ENCODE measurements at regions not wholly inside any gene's neighbourhood (a gene's known extent, or its start where the extent isn't known, plus 50 kb on each side); places are given as distances from the start of the nearest gene placed in this dataset.

DNA sequence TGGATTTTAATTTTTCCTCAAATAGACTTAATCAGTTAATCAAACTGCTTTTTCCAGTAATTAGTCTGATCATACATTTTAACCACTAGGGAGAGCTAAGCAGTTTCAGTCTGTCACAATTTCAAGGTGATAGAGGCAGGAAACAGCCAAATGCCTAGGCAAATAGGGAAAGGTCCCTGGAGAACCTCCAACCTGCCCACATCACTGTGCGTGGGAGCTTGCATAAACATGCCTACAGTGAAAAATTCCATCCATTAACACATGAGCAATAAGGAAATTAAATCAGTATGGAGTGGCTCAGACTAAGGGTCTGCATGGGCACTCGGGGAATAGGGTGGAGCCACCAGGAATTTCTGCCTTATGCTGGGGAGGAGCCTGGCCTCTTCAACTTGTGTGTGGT lies 74.6 kb downstream of the AASDHPPT start:
- Histone ChIP-seq H3K36me3 (no peaks in the 10 kb centered on the region), H3K4me3 (no peak overlapping the region), H3K27me3 (no peaks in the 10 kb centered on the region), H3K27ac (peak overlapping the region; percentile 5), H3K9me3 (no peaks in the 10 kb centered on the region), H3K4me1 (peaks cover 6% of the 10 kb centered on the region)
- DNase-seq (ENCODE audit: extremely low spot score in 2 of 2): no peak
- TF ChIP-seq POLR2A (IDR thresholded peaks at IDR 0.05) (no peak), POLR2AphosphoS5 (IDR thresholded peaks at IDR 0.05; ENCODE audit: insufficient read depth in 1 of 2, low read depth in 1 of 2) (no peak)
- TF ChIP-seq, protein P1, sequence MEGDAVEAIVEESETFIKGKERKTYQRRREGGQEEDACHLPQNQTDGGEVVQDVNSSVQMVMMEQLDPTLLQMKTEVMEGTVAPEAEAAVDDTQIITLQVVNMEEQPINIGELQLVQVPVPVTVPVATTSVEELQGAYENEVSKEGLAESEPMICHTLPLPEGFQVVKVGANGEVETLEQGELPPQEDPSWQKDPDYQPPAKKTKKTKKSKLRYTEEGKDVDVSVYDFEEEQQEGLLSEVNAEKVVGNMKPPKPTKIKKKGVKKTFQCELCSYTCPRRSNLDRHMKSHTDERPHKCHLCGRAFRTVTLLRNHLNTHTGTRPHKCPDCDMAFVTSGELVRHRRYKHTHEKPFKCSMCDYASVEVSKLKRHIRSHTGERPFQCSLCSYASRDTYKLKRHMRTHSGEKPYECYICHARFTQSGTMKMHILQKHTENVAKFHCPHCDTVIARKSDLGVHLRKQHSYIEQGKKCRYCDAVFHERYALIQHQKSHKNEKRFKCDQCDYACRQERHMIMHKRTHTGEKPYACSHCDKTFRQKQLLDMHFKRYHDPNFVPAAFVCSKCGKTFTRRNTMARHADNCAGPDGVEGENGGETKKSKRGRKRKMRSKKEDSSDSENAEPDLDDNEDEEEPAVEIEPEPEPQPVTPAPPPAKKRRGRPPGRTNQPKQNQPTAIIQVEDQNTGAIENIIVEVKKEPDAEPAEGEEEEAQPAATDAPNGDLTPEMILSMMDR (IDR thresholded peaks at IDR 0.05): no peak
- intact Hi-C loops (cut with DNase I): no loop called here

DNA sequence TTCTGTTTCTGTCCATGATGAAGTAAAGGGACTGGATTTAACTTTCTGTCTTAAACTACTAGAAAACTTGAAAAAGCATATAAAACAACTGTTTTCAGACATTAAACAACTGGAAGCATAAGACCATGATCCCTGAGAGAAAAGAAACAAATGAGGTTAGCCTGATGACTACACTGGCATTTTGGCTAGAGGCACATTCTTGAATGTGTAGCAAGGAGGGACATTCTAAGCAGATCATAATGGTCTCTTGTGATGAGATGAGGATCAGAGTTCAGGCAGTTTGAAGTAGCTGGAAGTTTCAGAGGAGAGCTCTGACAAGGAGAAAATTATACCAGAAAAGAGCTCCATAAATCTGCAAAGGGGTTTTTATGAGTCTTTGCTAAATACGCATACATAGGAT lies 75.4 kb downstream of the AASDHPPT start:
- H3K27me3 ChIP-seq: no peaks in the 10 kb centered on the region

DNA sequence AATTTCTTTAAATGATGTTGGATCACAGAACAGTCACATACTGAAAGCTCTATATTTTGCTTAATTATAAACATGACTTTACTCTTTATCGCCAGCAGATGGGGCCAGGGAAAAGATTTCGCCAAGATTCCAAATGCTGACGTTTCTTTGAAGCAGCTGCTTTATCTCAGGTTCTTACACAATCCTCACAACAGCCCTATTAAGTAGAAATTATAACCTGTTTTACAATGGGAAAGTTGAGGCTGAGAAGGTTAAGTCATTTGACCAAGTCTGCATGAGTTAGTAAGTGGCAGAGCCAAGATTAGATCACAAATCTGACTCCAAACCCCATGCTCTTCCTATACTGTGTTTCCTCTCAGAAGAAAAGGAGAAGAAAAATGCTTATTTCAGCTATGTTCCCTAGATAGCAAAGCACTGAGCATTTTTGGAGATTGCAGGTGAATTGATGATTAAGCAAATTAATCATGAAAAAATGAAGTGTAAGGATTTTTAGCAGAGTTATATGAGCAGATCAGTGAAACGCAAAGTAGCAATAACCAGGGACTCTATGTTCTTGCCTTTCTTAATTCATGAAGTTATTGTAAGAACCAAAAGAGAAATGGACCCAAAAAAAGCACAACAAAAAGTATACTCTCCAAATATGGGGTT lies 79.0 kb downstream of the AASDHPPT start:
- intact Hi-C loops (cut with DNase I): no loop called here

More for the DNA sequence above, 75.4 kb downstream of the AASDHPPT start:
- Histone ChIP-seq H3K36me3 (no peaks in the 10 kb centered on the region), H3K4me1 (peaks cover 9% of the 10 kb centered on the region), H3K9me3 (no peaks in the 10 kb centered on the region), H3K27ac (no peak overlapping the region), H3K4me3 (no peak overlapping the region)
- DNase-seq (ENCODE audit: extremely low spot score in 2 of 2): no peak
- TF ChIP-seq POLR2AphosphoS5 (IDR thresholded peaks at IDR 0.05; ENCODE audit: insufficient read depth in 1 of 2, low read depth in 1 of 2) (no peak), POLR2A (IDR thresholded peaks at IDR 0.05) (no peak)
- TF ChIP-seq, protein P1 (IDR thresholded peaks at IDR 0.05): no peak
- intact Hi-C loops (cut with DNase I): no loop called here

DNA sequence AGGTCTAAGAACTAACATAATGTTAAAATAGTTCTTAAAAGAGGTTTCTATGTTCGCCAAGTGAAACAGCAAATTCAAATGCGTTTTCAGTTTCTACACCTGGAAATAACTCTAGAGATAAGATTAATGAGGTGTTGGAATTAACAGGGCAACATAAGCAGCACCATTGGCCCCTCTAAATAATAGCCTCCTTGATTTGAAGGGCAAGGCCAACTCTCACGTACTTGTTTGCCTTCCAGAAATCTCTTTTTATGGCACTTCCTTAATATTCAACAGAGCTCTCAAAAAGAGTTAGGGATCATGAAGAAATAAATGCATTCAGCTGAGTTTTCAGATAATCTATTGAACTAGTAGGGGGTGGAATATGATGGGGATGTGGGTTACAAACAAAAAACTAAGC lies 80.9 kb downstream of the AASDHPPT start:
- Histone ChIP-seq H3K36me3 (no peaks in the 10 kb centered on the region), H3K4me1 (peaks cover 19% of the 10 kb centered on the region), H3K27me3 (no peaks in the 10 kb centered on the region), H3K4me3 (no peak overlapping the region), H3K9me3 (no peaks in the 10 kb centered on the region), H3K27ac (no peak overlapping the region)
- no peak for DNase-seq (ENCODE audit: extremely low spot score in 2 of 2)
- TF ChIP-seq, protein P1 (IDR thresholded peaks at IDR 0.05): no peak
- no peak for TF ChIP-seq POLR2AphosphoS5 (IDR thresholded peaks at IDR 0.05; ENCODE audit: insufficient read depth in 1 of 2, low read depth in 1 of 2)
- TF ChIP-seq POLR2A (IDR thresholded peaks at IDR 0.05): no peak
- intact Hi-C loops (cut with DNase I): no loop called here

More for the DNA sequence above, 79.0 kb downstream of the AASDHPPT start:
- no peaks in the 10 kb centered on the region for H3K9me3 ChIP-seq
- no peak overlapping the region for H3K27ac ChIP-seq
- peak; percentile 44 to 83 for TF ChIP-seq POLR2AphosphoS5 (IDR thresholded peaks at IDR 0.05; ENCODE audit: insufficient read depth in 1 of 2, low read depth in 1 of 2)
- TF ChIP-seq, protein P1 (IDR thresholded peaks at IDR 0.05): peak in 2 of 3 experiments; percentile 2 to 59
- TF ChIP-seq POLR2A (IDR thresholded peaks at IDR 0.05): no peak
- H3K4me1 ChIP-seq: peaks cover 15% of the 10 kb centered on the region
- no peak overlapping the region for H3K4me3 ChIP-seq
- no peak for DNase-seq (ENCODE audit: extremely low spot score in 2 of 2)
- H3K27me3 ChIP-seq: no peaks in the 10 kb centered on the region
- H3K36me3 ChIP-seq: no peaks in the 10 kb centered on the region

DNA sequence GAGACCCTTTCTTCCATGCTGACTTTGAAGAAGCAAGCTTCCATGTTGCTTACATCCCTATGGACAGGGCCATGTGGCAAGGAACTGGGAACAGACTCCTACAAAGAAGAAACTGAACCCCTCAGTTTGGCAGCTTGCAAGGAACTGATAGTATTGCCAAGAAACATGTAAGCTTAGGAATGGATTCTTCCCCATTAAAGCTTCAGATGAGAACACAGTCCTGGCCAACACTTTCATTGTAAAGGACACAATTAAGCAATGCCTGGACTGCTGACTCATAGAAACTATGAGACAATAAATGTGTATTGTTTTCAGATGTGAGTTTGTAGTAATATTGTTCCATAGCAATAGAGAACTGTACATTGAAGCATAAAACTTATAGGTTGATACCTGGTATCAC lies 82.4 kb downstream of the AASDHPPT start:
- no peak overlapping the region for H3K27ac ChIP-seq
- TF ChIP-seq, protein P1 (IDR thresholded peaks at IDR 0.05): no peak
- TF ChIP-seq POLR2A (IDR thresholded peaks at IDR 0.05) (no peak), POLR2AphosphoS5 (IDR thresholded peaks at IDR 0.05; ENCODE audit: insufficient read depth in 1 of 2, low read depth in 1 of 2) (no peak)

More for the DNA sequence above, 82.4 kb downstream of the AASDHPPT start:
- Histone ChIP-seq H3K4me1 (peaks cover 19% of the 10 kb centered on the region), H3K27me3 (no peaks in the 10 kb centered on the region), H3K4me3 (no peak overlapping the region), H3K36me3 (no peaks in the 10 kb centered on the region), H3K9me3 (no peaks in the 10 kb centered on the region)
- DNase-seq (ENCODE audit: extremely low spot score in 2 of 2): no peak
- intact Hi-C loops (cut with DNase I): no loop called here

All from vagina (tissue), 2 donors.